HG03280 (cell line): ENCODE measurements at regions not wholly inside any gene's neighbourhood (a gene's known extent, or its start where the extent isn't known, plus 50 kb on each side); places are given as distances from the start of the nearest gene placed in this dataset.

Experiments used
- ATAC-seq: cut with Tn5 transposase; IDR thresholded peaks from one replicate; pipeline ENCODE4 v1.9.1; 2021; ENCODE audit warnings: mild to moderate bottlenecking, moderate library complexity; ENCODE audit not compliant: unreplicated experiment

DNA sequence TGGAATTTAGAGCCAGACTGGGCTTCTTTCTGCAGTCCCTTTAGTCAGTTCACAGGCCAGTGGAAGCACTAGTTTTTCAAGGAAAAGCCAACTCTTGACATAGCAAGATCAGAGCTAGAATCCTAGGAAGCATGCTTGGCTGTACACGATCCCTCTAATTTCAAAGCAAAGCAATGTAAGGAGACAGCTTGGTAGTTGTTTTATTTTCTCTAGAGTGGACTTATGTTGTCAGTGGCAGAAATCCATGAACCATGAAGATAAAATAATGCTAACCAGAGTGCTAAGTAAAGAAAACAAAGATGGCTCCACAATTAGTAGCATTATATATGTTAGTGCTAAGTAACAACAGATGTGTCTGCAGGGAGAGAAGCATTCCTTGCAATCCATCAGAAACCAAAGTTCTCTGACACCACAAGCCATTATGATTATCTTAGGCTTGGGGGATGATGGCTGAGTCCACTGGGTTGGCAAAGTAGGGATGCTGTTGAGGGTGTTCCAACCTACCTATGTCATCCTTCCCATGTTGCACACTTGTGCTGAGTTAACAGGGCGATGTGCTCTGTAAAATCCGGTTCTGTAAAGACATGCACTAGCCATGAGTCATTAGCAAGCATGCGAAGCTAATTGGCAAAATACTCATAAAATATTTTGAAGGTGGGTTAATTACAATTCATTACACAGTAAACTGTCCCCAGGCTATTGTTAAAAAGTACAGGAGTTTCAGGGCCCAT is 115.2 kb downstream of the BMP2 start:
- ATAC-seq: no peak

DNA sequence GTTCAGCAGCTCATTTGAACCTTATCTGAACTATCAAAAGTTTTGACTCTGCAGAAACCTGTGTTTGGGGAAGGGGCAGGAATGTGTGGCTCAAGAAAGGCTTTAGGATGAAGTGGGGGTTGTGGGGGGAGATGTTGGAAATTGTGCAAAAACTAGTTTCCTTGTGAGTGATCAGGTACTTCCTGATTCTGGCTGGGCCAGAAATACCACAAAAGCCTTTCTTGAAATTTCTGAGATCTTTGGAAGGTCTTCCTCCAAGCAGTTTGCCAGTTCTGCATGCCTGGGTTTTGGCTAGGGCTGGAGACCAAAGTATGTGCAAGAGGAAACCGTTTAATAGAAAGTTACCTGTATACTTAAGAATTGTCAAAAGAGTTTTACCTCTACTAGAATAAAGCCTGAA is 116.6 kb downstream of the BMP2 start:
- no peak for ATAC-seq

DNA sequence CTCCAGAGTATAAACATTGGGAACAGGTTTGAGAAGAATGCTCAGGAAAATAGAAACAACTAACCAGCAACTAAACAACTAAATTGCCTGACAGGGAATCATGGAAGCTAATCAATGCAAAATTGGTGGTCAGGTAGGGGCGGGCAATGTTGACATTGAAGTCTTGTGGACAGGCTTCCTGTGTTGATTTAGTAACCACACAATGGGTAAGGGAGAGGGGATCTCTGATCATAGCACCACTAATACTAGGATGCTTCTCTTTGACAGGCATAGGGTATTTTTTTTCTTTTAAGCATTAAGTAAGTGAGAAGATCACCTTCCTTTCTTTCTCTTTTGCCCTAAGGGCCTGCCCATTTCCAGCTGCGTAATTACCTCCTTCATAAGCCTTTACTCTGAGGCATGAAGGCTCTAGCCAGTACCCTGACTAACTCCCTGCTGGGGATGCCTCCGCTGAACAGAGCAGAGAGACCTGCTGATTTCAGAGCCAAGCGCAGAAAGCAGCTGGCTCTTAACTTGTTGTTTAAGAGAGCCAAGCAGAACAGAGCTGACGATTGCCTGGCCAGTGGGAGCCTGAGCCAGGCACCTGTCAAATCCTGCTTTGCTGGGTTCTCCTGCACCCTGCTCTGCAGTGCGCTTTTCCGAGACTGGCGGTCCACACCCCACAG is 118.7 kb downstream of the BMP2 start:
- no peak for ATAC-seq

DNA sequence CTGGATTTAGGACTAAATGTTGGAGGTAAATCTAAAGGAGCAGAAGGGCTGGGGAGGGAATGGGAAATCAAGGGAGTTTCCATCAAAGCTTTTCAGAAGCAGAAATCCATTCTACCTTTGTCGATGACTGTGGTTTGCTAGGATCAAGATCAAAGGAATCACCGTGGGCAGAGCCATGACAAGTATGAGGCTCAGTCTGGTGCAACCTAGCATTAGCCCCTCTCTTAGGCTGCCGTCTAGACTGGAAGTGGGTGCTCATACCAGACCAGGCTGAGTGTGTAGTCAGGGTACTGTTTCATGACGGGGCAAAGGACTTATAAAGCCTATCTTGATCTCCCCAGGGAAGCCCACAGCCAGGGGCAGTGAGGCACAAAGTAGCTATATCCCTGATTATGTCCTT is 120.5 kb downstream of the BMP2 start:
- no peak for ATAC-seq

DNA sequence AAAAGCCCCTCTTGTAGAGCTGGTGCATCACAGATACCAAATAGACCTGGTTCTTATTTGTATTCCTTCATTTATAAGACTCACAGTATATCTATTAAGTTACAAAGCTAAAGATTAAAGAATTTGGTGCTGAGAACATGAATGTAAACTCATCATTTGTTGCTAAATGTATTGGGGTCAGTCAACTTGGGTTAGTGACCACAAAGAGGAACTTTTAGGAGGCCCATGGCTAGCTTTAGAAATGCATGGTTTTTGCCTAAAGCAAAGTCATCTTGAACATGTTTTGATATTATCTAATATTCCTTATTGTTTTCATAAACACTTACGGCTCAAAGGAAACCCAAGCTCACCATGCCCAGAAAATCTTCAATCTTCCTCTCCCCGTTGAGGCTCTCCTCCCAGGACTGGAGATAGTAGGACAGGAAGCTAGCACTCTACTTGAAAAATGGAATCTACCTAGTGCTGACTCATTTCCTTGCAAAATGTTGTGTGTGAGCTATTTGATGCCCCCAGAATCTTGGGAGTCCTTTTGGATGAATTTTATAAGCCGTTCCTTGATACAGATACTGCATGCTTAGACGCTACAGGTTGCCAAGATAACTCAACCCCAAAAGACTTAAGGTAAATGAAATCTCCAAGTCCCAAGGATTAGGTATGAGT is 121.4 kb downstream of the BMP2 start:
- ATAC-seq: no peak

DNA sequence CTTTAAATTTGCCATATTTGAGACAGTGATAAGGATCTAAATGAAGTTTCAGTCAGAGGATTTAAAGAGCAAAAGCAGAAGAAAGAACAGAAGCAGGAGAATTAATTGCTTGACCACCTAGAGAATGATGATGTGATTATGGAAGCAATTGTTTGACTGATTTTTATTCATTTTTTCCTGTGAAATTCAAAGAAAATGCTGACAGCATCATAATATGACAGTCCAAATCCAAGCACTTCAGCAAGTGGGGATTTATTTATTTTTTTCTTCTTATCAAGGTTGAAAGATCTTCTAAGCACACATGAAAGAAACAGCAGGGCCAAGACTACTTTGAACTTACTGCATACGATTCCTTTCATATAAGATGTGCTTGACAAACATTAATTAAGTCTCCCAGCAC is 125.2 kb downstream of the BMP2 start:
- ATAC-seq: no peak

DNA sequence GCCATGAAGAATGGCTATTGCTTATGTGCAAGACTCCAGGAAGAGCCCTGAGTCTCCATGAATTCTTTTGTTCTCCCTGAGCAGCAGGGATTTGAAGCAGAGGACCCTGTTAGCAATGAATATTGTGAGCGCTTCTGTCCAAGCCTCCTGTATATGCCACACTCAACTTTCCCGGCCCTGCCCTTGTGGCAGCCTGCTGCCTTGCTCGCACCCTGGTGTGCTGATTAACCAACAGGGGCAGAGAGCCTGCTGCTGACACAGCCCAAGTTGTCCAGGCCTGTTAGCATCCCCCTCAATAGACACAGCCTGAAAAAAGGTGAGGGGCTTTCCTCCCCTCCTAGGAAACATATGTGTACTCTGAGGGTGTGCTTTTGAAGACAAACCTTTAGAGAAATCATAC is 131.4 kb downstream of the BMP2 start:
- ATAC-seq: no peak

DNA sequence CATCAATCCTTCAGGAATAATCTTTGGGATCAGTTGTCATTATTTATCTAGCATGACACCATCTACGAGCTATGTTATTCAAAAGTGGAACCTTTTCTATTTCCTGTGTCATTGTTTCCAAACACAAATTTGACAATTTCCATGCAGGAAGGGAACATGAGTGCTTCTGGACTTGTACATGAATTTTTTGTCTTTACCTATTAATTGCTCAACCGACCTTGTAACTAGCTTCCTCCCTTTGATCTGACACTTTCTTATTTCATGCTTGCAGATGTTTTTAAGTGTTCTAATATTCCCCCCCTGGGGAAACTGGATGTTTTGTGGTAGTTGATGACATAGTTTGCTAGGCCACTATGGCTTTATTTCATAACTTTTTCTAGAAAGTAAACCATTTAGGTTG is 139.4 kb downstream of the BMP2 start:
- no peak for ATAC-seq

DNA sequence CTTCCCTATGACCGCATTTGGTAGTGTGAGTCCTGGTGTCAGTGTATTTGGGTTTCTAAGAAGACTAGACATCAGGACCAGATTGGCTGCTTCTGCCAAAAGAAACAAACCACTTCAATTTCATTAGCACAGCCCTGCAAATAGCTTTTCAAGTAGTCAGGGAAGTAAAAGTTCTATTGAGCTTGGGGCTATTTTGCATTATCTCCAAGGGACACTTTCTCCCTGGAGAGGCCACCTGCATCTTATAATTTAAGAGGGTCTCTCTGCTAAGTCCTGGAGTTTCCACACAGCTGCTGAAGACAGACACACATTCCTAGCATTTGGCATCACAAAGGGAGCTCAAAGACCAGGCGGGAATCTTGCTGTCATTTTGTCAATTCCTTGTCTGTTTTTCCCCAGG is 141.2 kb downstream of the BMP2 start:
- ATAC-seq: no peak

DNA sequence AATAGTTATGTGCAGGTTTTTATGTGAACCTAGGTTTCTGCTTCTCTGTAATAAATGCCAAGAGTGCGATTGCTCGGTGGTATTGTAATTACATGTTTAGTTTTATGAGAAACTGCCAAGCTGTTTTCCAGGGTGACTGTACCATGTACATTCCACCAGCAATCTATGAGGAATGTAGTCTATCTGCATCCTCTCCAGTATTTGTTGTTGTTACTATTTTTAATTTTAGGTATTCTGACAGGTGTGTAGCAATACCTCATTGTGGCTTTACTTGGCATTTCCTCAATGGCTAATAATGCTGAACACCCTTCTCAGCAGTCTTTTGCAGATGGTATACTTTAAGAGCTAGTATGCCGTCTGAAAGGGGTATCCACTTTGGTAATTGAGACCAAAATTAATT is 142.1 kb downstream of the BMP2 start:
- no peak for ATAC-seq

DNA sequence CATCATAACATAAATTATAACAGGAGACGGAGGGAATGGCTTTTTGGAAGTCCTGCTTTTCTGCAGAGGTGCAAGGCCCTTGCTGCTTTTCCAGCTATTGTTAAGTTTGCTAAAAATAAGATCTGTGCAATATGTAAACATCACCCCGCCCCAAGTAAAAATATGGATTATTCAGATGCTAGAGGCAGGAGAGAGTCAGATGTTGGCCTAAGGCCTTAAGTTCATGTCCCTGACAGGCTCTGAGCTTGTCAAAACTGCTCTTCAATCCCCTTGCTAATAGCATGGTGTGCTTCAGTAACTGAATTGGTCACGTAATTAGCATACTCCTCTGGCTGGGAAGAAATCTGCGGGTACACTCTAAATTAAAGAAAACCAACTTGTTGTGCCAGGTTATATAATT is 147.5 kb downstream of the BMP2 start:
- ATAC-seq: no peak

DNA sequence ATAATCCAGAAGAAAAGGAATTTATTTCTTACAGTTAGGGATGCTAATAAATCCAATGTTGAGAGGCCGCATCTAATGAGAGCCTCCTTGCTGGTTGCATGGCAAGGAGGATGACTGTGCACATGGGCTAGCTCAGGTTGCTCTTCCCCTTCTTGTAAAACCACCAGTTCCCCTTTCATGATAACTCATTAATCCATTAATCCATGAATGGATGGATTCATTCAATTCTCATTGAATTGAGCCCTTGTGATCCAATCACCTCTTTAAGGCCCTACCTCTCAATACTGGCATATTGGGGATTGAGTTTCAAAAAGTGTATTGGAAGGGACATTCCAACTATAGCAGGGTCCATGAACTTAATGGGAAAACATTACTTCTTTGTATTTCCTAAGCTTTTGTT is 149.5 kb downstream of the BMP2 start:
- ATAC-seq: no peak

DNA sequence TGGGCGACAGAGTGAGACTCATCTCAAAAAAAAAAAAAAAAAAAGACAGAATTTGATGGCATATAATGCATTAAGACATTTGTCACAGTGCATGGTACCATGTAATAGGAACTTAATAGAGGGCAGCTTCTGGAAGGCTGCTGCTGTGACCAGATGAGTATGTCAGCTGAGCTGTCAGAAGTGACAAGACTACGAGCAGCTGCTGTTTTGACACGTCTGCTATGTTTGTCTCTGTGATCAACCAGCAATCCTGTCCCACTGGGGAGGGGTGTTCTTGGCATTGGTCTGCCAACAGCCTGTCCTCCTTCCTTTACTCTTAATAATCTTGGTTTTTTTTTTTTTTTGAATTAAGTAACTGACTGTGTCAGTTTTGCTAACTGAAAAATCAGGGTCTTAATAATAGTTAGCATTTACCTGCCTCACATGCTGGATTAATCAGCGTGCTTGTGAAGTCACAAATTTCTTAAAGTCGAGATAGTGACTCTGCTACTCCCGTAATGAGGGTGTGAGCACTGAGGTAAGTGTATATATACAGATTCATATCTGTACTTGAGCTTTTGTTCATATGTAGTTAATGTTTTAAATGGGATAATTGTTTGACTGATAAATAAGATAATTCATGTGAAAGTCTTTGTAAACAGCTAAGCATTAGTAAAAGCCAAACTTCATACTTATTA is 152.4 kb downstream of the BMP2 start:
- no peak for ATAC-seq

DNA sequence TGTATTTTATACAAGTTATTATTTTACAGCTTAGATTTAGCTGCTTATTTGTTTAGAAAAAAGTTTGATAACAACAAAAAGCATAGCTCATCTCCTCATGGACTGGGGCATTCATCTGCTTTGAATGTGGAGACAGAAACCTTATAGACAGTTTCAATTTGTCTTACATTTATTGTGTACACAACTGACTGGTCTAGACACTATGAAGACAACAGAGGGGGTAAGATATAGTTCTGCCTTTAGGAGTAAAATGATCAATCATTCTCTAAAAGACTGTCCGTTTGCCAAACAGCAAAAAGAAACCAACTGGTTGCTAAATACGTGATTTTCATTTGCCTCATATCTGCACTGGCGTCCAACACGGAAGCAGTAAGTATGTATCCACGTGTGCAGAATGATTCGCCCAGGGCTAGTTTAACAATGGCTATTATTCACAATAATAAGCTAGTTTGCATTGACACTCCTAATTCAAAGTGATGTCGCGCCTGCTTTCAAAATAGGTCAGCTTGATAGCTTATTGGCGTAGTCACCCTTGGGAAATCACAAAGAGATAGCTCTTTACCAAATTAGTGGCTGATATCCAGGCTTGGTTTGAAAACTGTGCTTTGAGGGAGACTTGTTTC is 153.6 kb downstream of the BMP2 start:
- no peak for ATAC-seq

DNA sequence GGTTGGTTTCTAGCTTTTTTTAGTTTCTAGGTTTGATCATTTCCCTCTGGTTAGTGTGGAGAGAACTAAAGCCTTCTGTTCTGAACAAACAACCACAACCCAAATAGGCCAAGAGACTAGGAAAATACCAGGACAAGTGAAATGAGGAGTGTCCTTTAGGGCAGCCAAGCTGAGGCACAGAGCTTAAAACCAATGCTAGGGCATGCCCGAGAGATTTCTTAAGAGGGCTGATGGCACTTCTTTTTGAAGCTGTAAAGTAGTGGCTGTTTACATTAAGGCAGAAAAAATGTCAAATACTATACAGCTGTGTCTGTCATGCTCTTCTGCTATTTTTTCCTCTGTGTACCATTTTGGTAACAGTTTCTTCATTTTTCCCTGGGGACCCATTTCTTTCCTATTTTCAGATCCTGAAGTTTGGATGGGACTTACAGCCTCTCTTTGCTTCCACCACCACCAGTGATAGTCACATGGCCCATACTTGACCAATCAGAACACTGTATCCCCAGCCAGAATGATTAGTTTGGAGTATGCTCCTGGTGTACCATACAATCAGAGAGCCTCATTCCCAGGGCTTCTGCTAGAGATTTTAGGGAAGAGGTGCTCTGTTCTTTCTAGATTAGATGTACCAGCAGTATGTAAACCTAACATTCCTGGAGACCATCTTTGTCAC is 154.4 kb downstream of the BMP2 start:
- no peak for ATAC-seq

DNA sequence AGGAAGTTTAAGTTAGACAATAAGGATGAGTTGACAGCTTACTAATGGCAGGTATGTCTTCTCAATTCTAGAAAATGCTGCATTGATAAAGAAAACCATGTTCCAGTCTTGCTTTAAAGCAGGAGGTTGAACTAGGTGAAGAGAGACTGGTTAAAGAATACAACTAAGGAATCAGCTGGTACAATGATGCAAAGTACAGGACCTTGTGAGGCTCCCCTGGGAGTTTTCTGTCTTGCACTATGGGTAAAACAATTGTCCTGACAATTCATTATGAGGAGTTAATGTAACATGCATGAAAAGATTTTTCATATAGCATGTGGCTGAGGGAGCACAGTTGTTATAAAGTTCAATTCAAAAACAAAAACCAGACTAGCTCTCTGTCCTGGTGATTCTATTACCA is 157.2 kb downstream of the BMP2 start:
- no peak for ATAC-seq

DNA sequence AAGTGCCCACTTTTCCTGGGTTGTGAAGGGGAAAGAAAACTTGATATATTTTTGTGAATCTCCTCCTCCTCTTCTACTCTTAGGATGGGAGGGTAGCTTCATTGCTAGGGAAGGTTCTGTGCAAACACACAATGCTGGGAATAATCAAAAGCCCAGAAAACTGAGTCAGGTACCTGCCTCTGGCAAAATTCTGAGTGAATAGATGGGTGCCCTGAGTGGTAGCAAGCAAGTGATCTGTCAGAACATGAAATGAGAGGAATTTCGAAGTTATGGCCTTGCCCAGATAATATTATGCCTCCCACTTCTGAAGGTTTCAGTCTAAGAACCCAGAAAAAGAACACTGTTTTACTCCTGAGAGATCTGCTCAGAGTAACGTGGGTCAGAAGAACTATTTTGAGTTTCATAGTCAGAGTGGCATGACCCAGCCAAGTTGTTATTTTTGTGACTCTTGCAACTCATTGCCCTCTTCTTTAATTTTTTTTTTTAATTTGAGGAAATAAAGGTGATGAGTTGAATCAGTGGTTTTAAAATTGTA is 158.3 kb downstream of the BMP2 start:
- ATAC-seq: no peak

DNA sequence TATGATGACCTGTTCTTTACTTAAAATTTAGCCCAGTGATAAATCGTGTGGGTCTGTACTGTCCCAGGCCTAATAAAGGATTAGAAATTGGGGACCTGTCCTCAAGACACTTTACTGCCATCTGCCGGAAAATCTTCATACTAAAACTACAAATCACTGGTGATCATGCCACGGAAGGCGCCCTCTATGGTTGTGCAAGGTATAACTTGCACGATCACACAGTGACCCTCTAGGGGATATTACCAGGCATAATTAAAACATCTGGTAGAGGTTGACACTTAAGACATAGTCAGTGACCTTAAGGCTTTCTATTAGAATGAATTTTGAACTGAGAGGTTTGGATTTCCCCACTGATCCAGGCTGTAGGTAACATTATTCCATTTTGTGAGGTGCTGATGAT is 172.6 kb downstream of the BMP2 start:
- no peak for ATAC-seq

DNA sequence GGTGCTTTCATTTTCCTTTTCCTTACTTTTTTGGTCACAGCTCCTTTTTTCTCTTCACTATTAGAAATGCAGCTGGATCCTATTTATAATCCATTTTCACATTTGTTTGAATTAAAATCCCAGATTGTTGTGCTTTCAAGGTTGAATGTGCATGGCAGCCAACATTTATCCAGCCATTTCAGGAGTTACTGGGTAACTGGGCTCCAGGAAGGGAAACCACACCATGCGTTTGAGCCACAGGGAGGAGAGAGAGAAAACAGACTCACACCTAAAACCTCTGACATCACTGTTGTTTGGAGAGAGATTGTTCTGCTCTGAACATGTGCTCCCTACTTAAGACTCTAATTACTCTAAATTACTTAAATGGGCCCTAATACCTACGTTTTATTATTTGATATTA is 173.4 kb downstream of the BMP2 start:
- ATAC-seq: no peak

DNA sequence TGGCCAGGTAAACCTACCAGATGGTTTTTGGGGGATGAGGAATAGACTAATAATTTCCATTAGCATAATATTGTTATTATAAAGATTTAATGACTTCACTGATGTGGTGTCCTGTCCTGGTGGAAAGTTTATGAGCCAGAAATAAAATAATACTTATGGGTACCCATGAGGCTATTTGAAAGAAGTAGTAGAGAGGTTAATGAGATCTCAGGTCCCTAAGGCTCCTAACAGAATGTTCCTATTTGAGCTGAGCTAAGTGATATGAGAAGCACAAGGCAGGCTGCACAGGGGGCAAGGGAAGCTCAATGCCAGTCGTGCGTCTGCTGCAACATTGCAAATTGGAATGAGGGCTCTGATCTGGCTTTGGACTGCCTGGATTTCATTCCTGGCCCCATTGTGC is 174.1 kb downstream of the BMP2 start:
- no peak for ATAC-seq

DNA sequence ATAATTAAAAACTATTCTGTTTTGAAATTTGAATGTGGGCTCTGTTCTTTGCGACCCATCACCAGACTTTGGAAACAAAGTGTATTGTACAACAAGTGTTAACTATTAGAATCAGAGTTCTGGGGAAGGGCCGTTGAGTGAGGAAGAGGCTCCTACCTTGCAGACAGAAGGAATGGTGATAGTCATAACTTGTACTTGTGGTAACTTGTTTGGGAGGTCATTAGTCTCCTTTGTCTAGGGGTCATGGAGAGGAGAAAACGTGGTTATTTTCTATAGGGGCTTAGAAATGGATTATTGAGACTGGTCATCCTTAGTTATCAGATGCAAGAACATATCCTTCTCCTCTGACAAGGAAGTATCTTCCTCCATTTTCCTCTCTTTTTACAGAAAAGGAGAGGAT is 174.8 kb downstream of the BMP2 start:
- no peak for ATAC-seq
